GM23338 (cell line): ENCODE measurements at regions not wholly inside any gene's neighbourhood (a gene's known extent, or its start where the extent isn't known, plus 50 kb on each side); places are given as distances from the start of the nearest gene placed in this dataset.

ENCODE experiments used
- ETS1 ChIP-seq: IDR thresholded peaks from 2 replicates; pipeline ENCODE4 v1.6.1; 2016; ENCODE audit warnings: antibody characterized with exemption
- EZH2phosphoT487 ChIP-seq: fragments of 200-600 bp; sonication (generic); IDR thresholded peaks from one replicate; pipeline ENCODE4 v1.8.1; 2018; ENCODE audit warnings: antibody characterized with exemption; ENCODE audit not compliant: unreplicated experiment
- JUNB ChIP-seq: IDR thresholded peaks from one replicate; pipeline ENCODE4 v1.6.1; 2016; ENCODE audit warnings: antibody characterized with exemption; ENCODE audit not compliant: unreplicated experiment
- NANOG ChIP-seq: IDR thresholded peaks from 2 replicates; pipeline ENCODE4 v1.6.1; 2016; ENCODE audit warnings: antibody characterized with exemption, borderline replicate concordance
- POLR2AphosphoS5 ChIP-seq: IDR thresholded peaks from 2 replicates; pipeline ENCODE4 v1.6.1; 2016; ENCODE audit warnings: antibody characterized with exemption, low read depth
- ZNF114 ChIP-seq: fragments of 250-450 bp; sonication (Bioruptor Pico); IDR thresholded peaks from 2 replicates; pipeline ENCODE4 v1.5.0; 2020; ENCODE audit warnings: mild to moderate bottlenecking, moderate library complexity
- ZNF331 ChIP-seq: fragments of 250-450 bp; sonication (Bioruptor Pico); IDR thresholded peaks from 2 replicates; pipeline ENCODE4 v1.5.0; 2020; ENCODE audit warnings: low read depth, mild to moderate bottlenecking, moderate library complexity
- ZNF462 ChIP-seq: fragments of 250-450 bp; sonication (Bioruptor Pico); IDR thresholded peaks from 2 replicates; pipeline ENCODE4 v1.5.0; 2020; ENCODE audit warnings: mild to moderate bottlenecking, moderate library complexity
- TF ChIP-seq, protein P1 (sequence below), 2 experiments: fragments of 200-600 bp in 1 of 2; sonication (generic) in 1 of 2; conservative IDR thresholded peaks; 2 replicates each; pipeline versions ENCODE4 v1.5.1 to v1.6.1; 2016 to 2017; ENCODE audit warnings: antibody characterized with exemption in 2 of 2, low read depth in 2 of 2, mild to moderate bottlenecking in 2 of 2, moderate library complexity in 1 of 2

DNA sequence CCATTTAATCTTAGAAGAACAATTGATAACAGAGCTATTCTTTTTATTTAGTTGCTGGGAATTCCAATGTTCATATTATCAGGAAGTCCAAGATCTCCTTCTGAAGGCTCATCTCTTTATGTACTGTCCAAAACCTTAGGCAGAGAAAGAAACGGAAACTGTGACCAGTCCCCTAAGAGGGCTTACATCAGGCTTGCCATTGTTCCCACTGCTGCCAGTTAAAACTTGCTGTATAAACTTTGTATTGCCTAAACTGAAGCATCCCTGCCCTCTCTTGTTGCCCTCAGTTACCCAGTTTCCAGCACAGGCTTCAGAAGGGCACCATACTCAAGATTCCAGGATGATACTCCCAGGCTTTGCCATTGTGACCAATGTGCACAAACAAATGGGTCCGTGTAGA, 435.2 kb upstream of the NAALADL2 start (continued):
- no peak for TF ChIP-seq ZNF462 (CRISPR knock-in tag)
- TF ChIP-seq, protein P1, sequence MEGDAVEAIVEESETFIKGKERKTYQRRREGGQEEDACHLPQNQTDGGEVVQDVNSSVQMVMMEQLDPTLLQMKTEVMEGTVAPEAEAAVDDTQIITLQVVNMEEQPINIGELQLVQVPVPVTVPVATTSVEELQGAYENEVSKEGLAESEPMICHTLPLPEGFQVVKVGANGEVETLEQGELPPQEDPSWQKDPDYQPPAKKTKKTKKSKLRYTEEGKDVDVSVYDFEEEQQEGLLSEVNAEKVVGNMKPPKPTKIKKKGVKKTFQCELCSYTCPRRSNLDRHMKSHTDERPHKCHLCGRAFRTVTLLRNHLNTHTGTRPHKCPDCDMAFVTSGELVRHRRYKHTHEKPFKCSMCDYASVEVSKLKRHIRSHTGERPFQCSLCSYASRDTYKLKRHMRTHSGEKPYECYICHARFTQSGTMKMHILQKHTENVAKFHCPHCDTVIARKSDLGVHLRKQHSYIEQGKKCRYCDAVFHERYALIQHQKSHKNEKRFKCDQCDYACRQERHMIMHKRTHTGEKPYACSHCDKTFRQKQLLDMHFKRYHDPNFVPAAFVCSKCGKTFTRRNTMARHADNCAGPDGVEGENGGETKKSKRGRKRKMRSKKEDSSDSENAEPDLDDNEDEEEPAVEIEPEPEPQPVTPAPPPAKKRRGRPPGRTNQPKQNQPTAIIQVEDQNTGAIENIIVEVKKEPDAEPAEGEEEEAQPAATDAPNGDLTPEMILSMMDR (conservative IDR thresholded peaks at IDR 0.05; ENCODE audit: low read depth in 2 of 2): no peak
- no peak for TF ChIP-seq POLR2AphosphoS5
- TF ChIP-seq NANOG: no peak
- TF ChIP-seq ZNF331 (CRISPR knock-in tag): no peak
- TF ChIP-seq ETS1: no peak
- TF ChIP-seq EZH2phosphoT487: no peak
- no peak for TF ChIP-seq JUNB
- TF ChIP-seq ZNF114: no peak
